NCI-H524 treated with DMSO at 0.1 percent for 48 hours (cell line): ENCODE measurements at regions not wholly inside any gene's neighbourhood (a gene's known extent, or its start where the extent isn't known, plus 50 kb on each side); places are given as distances from the start of the nearest gene placed in this dataset.

ENCODE experiments used
- DNase-seq: peaks from one replicate; lab custom pipeline; 2025; lab: John Stamatoyannopoulos, UW

DNA sequence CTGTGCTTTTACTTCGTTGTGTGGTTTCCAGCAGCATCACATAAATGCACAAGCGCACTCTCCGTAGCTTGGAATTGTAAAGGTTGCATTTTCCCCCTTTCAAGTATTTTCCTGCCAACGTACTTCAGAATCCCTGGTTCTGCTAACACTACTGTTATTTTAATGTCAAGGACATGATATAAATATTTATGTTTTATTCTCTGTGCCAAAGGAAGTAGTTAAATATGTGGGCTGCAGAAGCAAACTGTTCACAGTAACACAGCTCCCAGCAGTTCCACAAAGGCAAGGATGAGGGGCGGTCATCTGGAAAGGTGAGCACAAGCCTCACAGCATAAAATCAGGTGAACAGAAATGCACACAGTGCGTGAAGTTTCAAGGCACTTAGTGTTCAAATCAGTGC is 85.3 kb upstream of the PDE10A start:
- DNase-seq = no peak

DNA sequence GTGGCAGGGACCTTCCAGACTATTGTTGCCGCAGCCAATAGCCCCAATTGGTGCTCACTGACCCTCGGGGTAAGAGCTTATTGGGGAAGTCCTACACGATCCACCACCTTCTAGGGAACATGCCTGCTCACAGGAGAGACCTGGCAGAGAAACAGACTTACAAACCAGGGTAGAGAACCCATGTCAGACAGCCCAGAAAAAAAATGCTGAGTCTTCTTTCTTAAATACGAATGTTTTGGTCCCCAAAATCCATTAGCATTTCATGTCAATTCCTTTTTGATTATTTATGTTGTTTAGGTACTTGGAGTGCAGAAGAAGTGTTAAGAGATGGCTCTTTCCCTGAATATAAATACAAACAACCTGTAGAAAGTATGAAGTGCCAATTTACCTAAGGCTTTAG is 84.9 kb upstream of the PDE10A start:
- DNase-seq = no peak

DNA sequence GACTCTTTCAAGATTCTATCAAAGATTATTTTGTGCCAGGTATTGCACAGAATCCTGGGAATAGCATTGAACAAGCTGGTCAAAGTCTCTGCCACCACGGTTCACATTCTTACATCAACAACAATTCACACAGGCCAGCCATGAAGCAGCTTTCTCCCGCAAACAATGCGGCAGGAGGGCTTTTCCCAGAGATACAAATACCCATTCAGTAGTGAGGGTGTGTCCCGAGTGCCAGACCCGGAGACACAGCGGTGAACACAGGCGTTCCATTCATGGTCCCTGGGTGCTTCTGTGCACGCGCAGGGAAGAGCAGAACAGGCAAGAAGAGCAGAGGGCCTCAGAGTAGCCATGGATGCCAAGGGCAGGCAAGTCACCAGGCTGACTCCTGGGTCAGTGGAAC is 83.3 kb upstream of the PDE10A start:
- no peak for DNase-seq

DNA sequence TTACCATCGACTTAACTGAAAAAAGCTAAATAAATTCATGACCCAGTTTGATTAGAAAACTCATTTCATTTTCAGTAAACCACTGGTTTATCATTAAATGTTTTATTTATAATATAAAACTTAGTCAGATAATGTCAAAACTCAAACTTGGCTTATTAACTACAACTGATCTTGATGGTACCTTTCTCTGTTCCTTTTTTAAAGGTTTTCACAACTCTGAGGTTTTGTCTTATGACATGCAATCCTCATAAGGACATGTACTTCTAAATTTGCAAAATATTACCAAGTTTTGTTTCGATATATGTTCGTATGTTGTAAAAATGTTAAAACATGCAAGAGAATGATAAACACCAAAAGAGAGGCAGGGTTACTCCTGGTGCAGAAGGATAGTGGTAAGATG is 82.5 kb upstream of the PDE10A start:
- DNase-seq = no peak

DNA sequence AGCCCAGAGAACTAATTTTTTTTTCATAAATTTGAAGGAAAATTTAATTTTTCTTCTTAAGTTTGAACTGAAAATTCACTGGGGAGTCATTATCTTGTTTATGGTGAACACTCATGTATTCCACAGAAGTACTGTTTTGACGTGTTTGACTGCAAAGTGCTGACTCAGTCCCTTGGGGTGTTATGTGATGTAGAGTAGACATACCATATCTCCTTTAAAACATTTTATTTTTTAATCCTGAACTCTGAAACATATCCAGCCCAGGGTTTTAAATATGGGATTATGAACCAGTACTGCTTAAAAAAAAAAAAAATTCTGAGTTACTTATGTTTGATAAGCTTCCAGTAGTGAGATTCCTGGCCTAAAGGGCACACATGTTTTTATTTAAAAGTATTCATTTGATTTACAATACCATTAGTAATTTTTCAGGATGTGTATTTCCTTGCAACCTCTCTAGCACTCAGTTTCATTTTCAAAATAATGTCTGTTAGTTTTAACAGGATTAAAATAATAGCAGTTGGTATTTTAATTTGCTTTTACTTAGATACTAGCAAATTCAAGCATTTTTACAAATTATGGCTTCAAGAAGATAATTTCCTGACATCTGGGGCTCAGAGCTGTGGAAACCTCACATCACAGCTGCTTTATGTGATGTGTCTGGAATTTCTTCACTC is 81.7 kb upstream of the PDE10A start:
- DNase-seq = no peak

DNA sequence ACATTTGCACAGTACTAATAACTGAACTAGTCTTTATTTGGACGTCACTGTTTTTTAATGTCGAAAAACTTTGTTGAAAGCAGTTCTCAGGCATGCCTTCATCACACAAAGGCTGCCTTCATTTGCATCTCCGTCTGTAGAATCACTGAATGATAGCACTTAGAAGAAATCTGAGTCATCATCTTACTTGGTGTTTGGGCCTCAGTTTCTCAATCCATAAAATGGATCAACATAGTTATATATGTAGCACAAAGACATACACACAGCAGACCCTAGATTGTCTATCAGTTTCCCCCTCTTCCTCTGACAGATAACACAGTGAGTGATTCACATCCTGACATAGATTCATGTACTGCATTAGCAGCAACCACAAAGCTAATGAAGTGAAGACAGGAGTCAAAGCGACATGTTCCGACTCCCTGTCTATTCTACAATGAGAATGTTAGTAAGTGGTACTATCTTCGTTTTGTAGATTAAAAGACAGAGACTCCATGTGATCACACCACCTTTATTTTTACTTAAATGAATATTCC is 80.4 kb upstream of the PDE10A start:
- no peak for DNase-seq

DNA sequence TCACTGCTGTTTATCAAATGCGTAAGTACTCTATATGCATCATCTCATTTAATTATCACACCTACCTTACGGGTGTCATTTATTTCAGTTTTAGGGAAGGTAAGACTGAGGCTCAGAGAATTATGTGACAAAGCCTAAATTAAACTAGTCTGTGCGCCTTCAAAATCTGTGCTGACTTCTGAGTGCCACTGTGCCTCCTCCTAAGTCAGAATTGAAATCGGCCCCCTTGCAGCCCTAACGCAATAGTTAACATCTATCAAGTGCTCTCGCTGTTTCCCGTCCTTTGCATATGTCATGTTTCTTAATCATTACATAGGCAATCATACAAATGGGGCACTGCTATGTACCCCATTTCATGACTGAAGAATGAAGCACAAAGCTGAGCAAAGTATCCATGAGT is 79.0 kb upstream of the PDE10A start:
- no peak for DNase-seq

DNA sequence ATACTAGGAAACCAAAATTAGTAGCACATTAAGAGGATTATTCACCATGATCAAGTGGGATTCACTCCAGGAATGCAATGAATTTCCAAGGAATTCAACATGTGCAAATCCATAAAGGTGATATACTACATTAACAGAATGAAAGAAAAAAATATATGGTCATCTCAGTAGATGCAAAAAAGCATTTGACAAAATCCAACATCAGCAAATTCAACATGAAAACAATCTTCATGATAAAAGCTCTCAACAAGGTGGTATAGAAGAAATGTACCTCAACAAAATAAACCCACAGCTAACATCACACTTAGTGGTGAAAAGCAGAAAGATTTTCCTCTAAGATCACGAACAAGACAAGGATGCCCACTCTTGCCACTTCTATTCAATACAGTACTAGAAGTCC is 74.4 kb upstream of the PDE10A start:
- DNase-seq = no peak

DNA sequence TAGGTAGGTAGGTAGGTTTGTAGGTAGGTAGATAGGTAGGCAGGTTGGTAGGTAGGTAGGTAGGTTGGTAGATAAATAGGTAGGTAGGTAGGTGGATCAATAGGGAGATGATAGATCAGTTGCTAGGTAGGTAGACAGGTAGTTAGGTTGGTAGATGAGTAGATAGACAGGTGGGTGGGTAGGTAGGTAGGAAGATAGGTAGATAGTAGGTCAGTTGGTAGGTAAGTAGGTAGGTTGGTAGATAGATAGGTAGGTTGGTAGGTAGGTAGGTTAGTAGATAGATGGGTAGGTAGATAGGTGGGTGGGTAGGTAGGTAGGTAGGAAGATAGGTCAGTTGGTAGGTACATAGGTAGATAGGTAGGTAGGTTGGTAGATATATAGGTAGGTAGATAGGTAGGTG is 72.0 kb upstream of the PDE10A start:
- DNase-seq = no peak

DNA sequence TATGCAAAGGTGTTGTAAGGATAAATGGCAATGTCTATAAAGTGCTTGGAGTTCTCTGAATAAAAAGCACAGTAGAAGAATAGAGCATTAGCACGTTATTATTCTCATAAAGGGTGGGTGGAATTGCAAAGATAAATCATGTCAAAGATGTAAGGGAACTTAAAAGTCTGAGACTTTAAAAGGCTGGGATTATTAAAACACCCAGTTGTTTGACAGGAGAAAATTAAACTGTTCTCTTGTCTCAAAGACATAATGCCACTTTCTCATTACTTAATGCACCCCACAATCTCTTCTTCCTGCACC is 70.4 kb upstream of the PDE10A start:
- DNase-seq = no peak

DNA sequence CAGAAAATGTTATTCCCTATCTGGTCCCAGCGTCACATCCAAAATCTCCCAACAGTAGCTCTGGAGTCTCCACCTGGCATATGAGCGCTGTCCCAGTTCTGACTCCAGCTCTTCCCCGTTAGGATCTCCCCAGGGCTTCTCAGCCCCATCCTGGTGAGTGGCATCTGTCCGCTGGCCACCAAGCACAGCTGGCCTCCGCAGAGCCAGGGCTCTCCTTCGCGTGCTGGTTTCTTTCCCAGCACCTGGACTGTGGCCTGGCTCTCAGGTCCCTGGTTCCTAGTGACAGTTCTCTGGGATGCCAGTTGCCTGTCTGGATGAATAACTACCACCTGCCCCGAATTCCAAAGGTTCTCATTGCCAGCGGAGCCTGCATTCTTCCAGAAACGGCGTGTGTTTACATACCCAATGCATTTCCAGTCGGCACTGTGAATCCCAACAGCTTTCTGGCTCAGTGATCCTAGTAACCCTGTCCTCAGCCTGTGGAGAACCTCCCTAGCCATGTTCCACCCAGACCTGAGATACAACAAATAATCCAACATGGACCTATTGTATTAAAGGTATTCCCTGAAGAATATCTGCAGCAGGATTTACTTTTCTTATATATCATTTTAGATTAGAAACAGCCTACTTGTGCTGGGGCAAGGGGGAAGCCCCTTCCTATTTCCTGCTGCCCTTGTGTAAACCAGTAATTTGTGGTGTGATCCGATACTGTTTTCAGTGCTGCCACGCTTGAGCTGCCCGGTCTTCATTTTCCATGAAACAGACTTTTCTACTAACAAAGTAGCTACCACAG is 69.9 kb upstream of the PDE10A start:
- no peak for DNase-seq

DNA sequence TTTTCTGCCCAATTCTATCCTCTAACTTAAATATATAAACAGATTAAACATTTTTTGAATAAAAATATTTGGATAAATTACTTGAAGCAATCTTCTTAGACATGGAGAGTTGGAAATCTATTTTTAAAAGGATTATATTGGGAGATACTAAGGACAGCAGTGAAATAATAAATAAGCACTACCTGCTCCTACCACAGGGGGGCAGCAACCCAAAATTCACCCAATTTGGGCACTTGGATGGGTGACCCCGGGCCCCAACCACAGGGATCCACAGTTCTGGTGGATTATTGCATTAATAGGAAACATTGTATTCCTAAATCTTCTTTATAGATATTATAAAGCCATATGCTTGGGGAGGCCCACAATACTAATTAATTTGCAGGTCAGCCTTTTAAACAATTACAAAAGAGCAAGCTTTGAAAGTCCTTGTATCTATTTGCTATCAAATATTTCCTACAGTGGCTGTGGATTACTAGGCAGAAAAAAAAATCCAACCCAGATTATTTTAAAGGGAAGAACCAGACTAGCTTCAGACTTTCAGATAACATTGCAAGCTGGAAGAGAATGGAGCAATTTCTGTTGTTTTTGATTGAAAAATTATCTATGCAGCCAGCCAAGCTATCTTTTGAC is 66.4 kb upstream of the PDE10A start:
- no peak for DNase-seq

DNA sequence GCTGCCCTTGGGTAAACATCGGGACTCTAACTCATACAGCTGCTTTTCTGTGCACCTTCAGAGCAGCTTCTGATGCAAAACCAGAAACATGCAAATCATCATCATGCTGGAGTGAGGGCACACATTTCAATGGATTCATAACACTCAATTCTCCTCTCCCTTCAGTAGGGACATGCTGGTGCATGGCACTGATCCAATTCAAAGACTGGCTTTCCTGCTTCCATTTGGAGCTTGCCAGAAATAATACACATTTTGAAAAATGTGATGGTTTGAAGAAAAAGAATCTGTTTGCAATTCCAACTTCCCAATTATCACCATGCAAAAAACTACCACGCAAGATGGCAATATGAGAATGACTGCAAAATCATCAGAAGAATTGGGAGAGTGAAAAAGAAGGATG is 65.2 kb upstream of the PDE10A start:
- no peak for DNase-seq

DNA sequence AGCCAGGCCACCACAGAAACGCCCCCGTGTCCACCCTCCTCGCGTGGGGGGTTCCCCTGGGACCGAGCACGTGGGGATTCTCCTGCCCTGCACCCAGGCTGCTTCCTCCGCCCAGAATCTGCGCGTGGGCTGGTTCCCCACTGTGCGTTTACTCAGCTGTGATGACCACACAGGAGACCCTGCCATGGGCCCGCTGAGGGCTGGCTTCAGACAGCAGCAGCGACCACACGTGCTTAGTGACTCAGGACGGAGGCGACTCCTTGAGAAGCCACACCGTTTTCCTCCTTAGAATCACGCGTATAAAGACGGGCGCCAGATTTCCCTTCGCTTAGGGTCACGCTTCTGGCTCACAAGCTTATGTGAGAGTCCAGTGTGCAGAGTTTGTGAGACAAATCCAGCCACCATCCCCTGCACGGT is 63.9 kb upstream of the PDE10A start:
- DNase-seq = no peak

DNA sequence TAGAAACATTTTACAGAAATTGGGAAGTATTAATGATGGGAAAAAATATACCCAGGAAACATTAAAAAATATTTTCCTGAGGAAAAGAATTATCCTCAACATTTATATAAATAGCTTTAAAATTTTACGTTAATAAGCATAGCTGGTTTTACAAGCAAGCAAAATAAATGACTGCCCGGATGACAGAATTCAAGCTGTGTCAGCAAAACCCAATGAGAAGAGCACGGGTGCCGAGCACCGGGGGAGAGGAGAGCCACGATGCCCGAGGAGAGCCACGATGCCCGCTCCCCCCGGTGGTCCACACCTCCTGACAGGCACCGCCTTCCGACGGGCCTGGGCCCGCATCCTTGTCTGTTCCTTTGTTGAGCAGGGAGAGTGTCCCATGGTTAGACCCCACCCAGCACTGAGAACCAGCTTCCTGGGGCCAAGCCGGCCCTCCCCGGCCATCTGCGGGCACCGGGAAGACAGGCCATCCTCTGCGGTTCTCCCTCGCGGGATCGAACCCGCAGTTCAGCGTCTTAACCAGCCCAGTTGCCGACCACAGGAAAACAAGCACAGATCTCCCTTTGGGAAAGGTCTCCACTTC is 63.3 kb upstream of the PDE10A start:
- DNase-seq = no peak

DNA sequence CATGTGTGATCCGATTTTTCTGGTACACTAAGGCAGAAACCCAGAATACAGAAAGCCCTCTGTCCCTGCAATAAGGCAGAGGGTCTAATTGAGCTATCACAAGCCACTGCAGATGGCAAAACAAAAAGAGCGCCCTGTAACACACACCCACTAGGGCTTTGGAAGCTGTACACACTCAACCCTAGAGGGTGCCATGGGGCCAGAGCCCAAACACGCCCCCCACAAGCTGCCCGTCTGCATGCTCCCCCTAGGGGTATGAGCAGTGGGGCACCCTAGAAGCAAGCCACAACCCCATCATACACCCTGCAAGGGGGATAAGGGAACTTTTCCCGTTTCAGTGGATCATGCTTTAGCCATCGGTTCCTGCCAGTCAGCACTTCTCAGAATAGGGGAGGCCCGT is 62.2 kb upstream of the PDE10A start:
- no peak for DNase-seq

DNA sequence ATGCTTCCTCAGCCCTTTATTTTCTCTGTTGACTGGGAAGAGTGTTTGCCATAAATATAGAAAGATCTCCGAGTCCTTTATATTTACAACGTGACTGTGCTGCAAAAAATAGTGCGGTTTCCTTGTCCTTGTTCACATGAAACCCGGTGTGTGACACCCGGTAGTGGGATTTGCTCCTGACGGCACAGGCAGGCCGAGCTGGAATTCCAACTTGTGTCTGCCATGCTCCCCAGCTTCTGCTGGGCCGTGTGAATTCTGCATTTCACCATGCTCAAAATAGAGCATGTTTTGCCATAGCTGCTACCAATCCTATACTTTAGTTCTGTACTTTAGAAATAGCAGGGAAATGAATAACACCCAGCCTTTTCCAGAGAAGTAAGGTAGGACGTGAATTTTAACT is 60.3 kb upstream of the PDE10A start:
- DNase-seq = no peak

DNA sequence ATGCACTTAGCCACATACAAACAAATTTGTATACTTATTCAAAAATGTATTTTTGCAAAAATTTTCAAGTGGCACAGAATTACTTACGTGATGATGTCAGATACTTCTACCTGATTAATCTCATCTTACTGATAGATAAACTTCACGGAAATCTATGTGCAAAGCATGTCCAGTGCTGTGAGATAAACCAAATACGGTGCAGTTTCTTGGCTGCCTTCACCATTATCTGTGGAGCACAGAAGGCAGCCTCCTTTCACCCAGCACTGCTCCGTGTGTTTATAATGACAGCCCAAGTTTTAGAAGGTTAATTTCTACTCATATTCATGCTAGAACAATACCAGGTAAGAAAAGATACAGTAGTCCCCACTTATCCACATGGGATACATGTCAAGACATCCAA is 59.0 kb upstream of the PDE10A start:
- no peak for DNase-seq

DNA sequence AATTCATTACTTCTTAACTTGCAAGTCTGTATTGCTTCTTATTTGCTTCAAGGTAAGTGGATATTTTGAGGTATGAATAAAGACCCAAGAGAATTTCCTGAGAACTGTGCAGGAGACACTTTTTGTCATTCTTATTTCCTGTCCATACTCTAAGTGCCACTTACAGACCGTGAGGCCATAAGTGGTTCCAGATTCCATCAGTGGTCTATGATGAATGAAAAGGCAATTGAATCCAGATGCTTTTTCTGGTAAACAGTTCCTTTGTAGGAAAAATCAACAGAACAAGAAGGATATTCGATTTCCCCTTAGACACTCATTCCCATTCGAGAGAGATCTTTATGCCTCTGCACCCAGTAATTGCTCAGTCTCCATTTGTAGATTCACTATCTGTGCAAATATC is 58.3 kb upstream of the PDE10A start:
- no peak for DNase-seq

DNA sequence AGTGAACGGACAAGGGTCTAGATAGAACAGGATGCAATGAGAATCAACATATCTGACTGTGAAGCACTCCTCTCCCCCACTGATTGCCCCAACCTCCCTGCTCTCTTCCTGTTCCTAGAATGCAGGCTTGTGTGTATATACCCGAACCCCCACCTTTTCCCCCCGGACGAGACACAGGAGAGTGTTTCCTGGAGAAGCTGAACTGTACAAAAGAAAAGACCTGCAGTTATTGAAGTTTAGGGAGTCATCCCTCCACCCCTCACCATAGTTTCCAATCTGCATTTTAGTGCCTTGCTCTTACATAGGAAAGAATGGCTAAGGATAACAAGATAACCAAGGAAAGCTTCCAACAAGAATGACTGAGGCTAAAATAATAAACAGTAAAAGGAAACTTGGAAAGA is 55.5 kb upstream of the PDE10A start:
- DNase-seq = no peak

DNA sequence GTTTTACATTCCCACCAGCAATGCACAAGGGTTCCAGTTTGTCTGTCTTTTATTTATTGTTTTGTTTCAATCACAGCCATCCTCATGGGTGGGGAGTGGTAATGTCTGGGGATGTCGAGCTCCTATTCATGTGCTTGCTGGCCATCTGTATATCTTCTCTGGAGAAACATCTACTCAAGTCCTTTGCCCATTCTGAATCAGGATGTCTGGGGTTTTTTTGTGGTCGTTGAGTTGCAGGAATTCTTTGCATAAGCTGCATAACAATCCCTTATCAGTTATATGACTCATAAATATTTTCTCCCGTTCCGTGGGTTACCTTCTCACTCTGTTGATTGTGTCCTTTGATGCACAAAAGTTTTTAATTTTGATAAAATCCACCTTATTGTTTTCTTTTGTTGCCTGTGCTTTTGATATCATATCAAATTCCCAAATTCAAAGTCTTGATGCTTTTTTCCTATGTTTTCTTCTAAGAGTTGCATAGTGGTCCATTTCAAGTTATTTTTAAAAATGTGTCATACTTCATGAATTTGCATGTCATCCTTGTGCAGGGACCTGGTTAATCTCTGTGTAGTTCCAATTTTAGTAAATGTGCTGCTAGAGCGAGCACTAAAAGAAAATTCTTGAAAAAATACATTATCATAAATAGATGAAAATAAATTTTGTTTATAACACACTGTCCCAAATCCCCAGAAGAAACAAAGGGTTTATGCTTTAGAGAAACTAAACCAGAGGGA is 54.9 kb upstream of the PDE10A start:
- no peak for DNase-seq

DNA sequence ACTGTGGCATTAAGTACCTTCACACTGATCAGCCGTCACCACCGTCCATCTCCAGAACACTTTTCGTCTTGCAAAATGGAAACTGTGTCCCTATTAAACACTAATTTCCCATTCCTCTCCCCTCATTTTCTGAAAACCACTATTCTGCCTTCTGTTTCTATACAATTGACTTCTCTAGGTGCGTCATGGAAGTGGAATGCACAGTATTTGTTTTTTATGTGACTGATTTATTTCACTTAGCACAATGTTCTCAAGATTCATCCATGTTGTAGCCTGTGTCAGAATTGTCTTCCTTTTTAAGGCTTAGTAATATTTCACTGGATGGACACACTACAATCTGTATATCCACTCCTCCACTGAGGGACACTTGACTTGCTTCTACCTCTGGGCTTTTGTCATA is 53.8 kb upstream of the PDE10A start:
- no peak for DNase-seq
